Sigmoid colon (tissue), 3 donors: ENCODE measurements at regions not wholly inside any gene's neighbourhood (a gene's known extent, or its start where the extent isn't known, plus 50 kb on each side); places are given as distances from the start of the nearest gene placed in this dataset.

Experiments used
- POLR2A ChIP-seq, 2 donors: fragments of 450-650 bp; IDR thresholded peaks; one replicate each; pipeline ENCODE4 v1.6.1; 2016; ENCODE audit warnings: antibody characterized with exemption in 2 of 2, mild to moderate bottlenecking in 2 of 2, moderate library complexity in 2 of 2
- TF ChIP-seq, protein P1 (sequence below), 4 experiments: fragments of 450-650 bp in 3 of 4; fragments of 200-600 bp in 1 of 4; IDR thresholded peaks; one replicate each; pipeline ENCODE4 v1.5.1; 2016 to 2019; ENCODE audit warnings: antibody characterized with exemption in 4 of 4, mild to moderate bottlenecking in 3 of 4, moderate library complexity in 2 of 4

DNA sequence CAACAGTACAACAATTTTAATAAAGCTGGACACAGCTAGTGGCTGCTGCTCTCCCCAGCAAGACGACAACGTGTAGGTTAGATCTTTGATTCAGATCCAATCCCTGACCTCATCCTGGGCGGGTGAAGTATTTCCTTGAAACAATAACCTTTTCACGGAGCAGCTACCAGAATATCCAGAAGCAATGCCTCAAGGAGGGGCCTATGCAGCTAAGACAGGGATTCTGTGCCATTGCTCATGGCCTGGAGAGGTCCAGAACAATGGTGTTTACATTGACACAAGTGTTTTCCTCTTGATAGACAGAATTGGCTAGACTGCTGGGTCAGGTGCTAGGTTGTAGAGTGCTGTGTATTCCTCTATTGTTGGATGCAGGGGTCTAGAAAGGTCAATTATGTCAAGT is 520.1 kb downstream of the BCL11A start:
- TF ChIP-seq POLR2A (IDR thresholded peaks at IDR 0.05): no peak
- TF ChIP-seq, protein P1, sequence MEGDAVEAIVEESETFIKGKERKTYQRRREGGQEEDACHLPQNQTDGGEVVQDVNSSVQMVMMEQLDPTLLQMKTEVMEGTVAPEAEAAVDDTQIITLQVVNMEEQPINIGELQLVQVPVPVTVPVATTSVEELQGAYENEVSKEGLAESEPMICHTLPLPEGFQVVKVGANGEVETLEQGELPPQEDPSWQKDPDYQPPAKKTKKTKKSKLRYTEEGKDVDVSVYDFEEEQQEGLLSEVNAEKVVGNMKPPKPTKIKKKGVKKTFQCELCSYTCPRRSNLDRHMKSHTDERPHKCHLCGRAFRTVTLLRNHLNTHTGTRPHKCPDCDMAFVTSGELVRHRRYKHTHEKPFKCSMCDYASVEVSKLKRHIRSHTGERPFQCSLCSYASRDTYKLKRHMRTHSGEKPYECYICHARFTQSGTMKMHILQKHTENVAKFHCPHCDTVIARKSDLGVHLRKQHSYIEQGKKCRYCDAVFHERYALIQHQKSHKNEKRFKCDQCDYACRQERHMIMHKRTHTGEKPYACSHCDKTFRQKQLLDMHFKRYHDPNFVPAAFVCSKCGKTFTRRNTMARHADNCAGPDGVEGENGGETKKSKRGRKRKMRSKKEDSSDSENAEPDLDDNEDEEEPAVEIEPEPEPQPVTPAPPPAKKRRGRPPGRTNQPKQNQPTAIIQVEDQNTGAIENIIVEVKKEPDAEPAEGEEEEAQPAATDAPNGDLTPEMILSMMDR (IDR thresholded peaks at IDR 0.05): no peak
